Kidney epithelial cell (primary cell): ENCODE measurements at regions not wholly inside any gene's neighbourhood (a gene's known extent, or its start where the extent isn't known, plus 50 kb on each side); places are given as distances from the start of the nearest gene placed in this dataset.

Source experiments
- DNase-seq: peaks from one replicate; pipeline ENCODE4 v3.0.0-alpha.2; 2010; ENCODE audit warnings: low read depth
- H3K27me3 ChIP-seq: 2 replicates; pipeline ENCODE4 v1.6.0; 2011; ENCODE audit warnings: low read length; ENCODE audit not compliant: control insufficient read depth, insufficient read depth
- H3K36me3 ChIP-seq: 2 replicates; pipeline ENCODE4 v1.5.1; 2011; ENCODE audit warnings: low read length; ENCODE audit not compliant: control insufficient read depth, insufficient read depth
- H3K4me3 ChIP-seq: 2 replicates; pipeline ENCODE4 v1.5.1; 2011; ENCODE audit warnings: low read depth, mild to moderate bottlenecking, control low read depth, low read length
- TF ChIP-seq, protein P1 (sequence below): IDR thresholded peaks from 2 replicates; pipeline ENCODE4 v1.5.1; 2011; ENCODE audit warnings: mild to moderate bottlenecking, moderate library complexity, low read length, control low read depth, inconsistent platforms; ENCODE audit not compliant: insufficient read depth, poor library complexity, severe bottlenecking

- no peak overlapping the region for H3K4me3 ChIP-seq
- H3K36me3 ChIP-seq: no peaks in the 10 kb centered on the region
- TF ChIP-seq, protein P1, sequence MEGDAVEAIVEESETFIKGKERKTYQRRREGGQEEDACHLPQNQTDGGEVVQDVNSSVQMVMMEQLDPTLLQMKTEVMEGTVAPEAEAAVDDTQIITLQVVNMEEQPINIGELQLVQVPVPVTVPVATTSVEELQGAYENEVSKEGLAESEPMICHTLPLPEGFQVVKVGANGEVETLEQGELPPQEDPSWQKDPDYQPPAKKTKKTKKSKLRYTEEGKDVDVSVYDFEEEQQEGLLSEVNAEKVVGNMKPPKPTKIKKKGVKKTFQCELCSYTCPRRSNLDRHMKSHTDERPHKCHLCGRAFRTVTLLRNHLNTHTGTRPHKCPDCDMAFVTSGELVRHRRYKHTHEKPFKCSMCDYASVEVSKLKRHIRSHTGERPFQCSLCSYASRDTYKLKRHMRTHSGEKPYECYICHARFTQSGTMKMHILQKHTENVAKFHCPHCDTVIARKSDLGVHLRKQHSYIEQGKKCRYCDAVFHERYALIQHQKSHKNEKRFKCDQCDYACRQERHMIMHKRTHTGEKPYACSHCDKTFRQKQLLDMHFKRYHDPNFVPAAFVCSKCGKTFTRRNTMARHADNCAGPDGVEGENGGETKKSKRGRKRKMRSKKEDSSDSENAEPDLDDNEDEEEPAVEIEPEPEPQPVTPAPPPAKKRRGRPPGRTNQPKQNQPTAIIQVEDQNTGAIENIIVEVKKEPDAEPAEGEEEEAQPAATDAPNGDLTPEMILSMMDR: no peak
- no peaks in the 10 kb centered on the region for H3K27me3 ChIP-seq
- no peak for DNase-seq
Observed at GRCh38 chr1:14138687-14139086, 438.7 kb downstream of the PRDM2 start.

GRCh38 chr1:14140831-14141401 is 440.9 kb downstream of the PRDM2 start:
- H3K4me3 ChIP-seq: no peak overlapping the region
- DNase-seq: no peak
- no peaks in the 10 kb centered on the region for H3K27me3 ChIP-seq
- no peaks in the 10 kb centered on the region for H3K36me3 ChIP-seq
- TF ChIP-seq, protein P1: no peak

DNA sequence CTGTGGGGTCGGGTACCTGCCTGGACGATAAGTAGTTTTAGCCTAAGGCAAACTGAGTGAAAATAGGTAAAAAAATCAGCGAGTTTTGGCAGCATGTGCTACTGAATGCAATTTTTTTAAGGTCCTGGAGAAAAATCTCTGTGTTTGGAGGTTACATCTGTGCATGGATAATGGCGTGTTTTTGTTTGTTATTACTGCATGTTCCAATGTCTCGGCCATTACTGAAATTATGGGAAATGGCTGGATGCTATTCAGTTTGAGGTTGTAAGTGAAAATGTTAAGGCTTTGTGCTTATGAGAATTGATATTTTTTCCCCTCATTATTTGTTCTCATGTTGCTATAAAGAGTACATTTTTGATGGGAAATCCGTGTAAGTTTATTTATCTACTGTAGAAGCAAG is 441.7 kb downstream of the PRDM2 start:
- Histone ChIP-seq H3K27me3 (no peaks in the 10 kb centered on the region), H3K4me3 (no peak overlapping the region)
- DNase-seq: no peak

GRCh38 chr1:14142397-14143100 is 442.6 kb downstream of the PRDM2 start:
- Histone ChIP-seq H3K36me3 (no peaks in the 10 kb centered on the region), H3K27me3 (no peaks in the 10 kb centered on the region), H3K4me3 (no peak overlapping the region)
- TF ChIP-seq, protein P1: no peak
- no peak for DNase-seq

More for the DNA sequence above, 441.7 kb downstream of the PRDM2 start:
- TF ChIP-seq, protein P1: no peak
- no peaks in the 10 kb centered on the region for H3K36me3 ChIP-seq

GRCh38 chr1:14143777-14144176 is 443.8 kb downstream of the PRDM2 start:
- Histone ChIP-seq H3K4me3 (no peak overlapping the region), H3K27me3 (no peaks in the 10 kb centered on the region), H3K36me3 (no peaks in the 10 kb centered on the region)
- no peak for DNase-seq
- TF ChIP-seq, protein P1: no peak

DNA sequence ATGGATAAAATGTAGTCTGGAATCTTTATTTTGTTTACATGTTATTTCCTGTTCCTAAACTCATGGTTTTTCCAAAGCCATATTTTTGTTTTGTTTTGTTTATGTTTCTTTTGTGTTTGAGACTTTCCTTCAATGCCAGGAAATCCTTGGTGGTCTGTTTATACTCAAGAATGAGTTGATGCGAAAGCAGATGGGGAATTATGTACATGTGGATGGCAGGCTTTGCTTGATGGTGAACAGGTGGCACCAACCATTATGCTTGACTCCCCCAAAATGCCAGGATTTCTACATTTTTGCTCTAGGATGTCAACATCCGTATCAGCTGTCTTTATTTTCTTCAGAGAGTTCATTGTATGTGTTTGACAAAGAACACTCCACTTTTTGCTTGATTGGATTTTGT is 448.5 kb downstream of the PRDM2 start:
- TF ChIP-seq, protein P1: no peak
- DNase-seq: no peak
- Histone ChIP-seq H3K27me3 (no peaks in the 10 kb centered on the region), H3K36me3 (no peaks in the 10 kb centered on the region), H3K4me3 (no peak overlapping the region)
